GM12873 (cell line): ENCODE measurements at regions not wholly inside any gene's neighbourhood (a gene's known extent, or its start where the extent isn't known, plus 50 kb on each side); places are given as distances from the start of the nearest gene placed in this dataset.

Source experiments
- CTCF ChIP-seq: IDR thresholded peaks from 2 replicates; pipeline ENCODE4 v1.5.1; 2012; ENCODE audit warnings: low read depth, mild to moderate bottlenecking, moderate library complexity, low read length, control low read depth; ENCODE audit not compliant: insufficient read depth; ENCODE audit errors: missing control alignments

GRCh38 chr9:97128919-97129318 lies 90.0 kb upstream of the CTSV start:
- TF ChIP-seq CTCF = no peak

- TF ChIP-seq CTCF = no peak
Measured at GRCh38 chr9:97124256-97124655, 85.3 kb upstream of the CTSV start.

GRCh38 chr9:97110696-97111095 lies 71.8 kb upstream of the CTSV start:
- TF ChIP-seq CTCF = no peak

GRCh38 chr9:97109194-97109811 lies 70.4 kb upstream of the CTSV start:
- TF ChIP-seq CTCF = peak; percentile 71

- no peak for TF ChIP-seq CTCF
Measured at GRCh38 chr9:97096793-97097192, 57.9 kb upstream of the CTSV start.
